ENCODE measurements at regions not wholly inside any gene's neighbourhood (a gene's known extent, or its start where the extent isn't known, plus 50 kb on each side); places are given as distances from the start of the nearest gene placed in this dataset.
A peak's percentile ranks its signal among the peaks of the same experiment; 100 is the strongest.

GRCh38 chr5:33261747-33262146 lies 179.0 kb upstream of the TARS1 start:
- H3K4me1 ChIP-seq, result peaks cover 0 to 4% (median 0%) of the 10 kb centered on the region in 10 experiments; a peak in 1 of 20 replicates
- no peak overlapping the region for H3K4me2 ChIP-seq
- no peak overlapping the region for H3K4me3 ChIP-seq
- H3K27ac ChIP-seq, result no peak overlapping the region
- peaks cover 0 to 12% (median 6%) of the 10 kb centered on the region in 11 experiments; a peak in 9 of 22 replicates for H3K9me3 ChIP-seq (replicated peaks in 1 of 11)
- no peaks in the 10 kb centered on the region for H3K36me3 ChIP-seq
- no peaks in the 10 kb centered on the region for H4K20me1 ChIP-seq
- H3K9ac ChIP-seq, result no peak overlapping the region
- no peaks in the 10 kb centered on the region for H3K27me3 ChIP-seq
- no peak for TF ChIP-seq Cebpa-rat (IDR thresholded peaks at IDR 0.05)

DNA sequence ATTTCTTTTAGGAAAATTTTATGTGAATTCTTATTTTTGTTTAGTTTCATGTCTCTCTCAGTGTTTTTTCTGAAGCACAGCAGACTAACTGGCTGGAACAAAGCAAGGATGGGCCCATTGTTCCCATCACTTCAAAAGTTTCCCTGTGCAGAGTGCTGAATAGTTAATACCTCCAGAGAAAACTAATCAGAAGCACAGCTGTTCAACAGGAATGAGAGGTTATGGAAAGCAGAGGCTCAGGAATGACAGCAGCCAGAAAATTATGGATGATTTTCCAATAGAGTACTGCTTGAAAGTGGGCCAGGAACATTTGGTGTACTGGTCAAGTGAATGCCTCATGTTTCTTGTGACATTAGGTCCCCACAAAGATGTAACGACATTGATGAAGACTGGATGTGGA lies 173.0 kb upstream of the TARS1 start:
- Histone ChIP-seq H3K9me3 (replicated peaks in 1 of 11) (peaks cover 0 to 12% (median 6%) of the 10 kb centered on the region in 11 experiments; a peak in 8 of 22 replicates), H3K4me1 (no peaks in the 10 kb centered on the region)
- TF ChIP-seq Cebpa-rat (IDR thresholded peaks at IDR 0.05), result no peak

GRCh38 chr5:33268374-33268773 lies 172.4 kb upstream of the TARS1 start:
- H4K20me1 ChIP-seq, result no peaks in the 10 kb centered on the region
- H3K36me3 ChIP-seq, result no peaks in the 10 kb centered on the region
- no peak for TF ChIP-seq Cebpa-rat (IDR thresholded peaks at IDR 0.05)

More for the DNA sequence above, 173.0 kb upstream of the TARS1 start:
- Histone ChIP-seq H4K20me1 (no peaks in the 10 kb centered on the region), H3K9ac (no peak overlapping the region), H3K27ac (no peak overlapping the region), H3K27me3 (no peaks in the 10 kb centered on the region), H3K4me2 (no peak overlapping the region), H3K36me3 (no peaks in the 10 kb centered on the region), H3K4me3 (no peak overlapping the region)

GRCh38 chr5:33270671-33271070 lies 170.1 kb upstream of the TARS1 start:
- TF ChIP-seq Cebpa-rat (IDR thresholded peaks at IDR 0.05), result no peak
- Histone ChIP-seq H3K27me3 (no peaks in the 10 kb centered on the region), H3K27ac (no peak overlapping the region)

More at GRCh38 chr5:33268374-33268773, 172.4 kb upstream of the TARS1 start:
- H3K4me3 ChIP-seq, result no peak overlapping the region
- H3K9me3 ChIP-seq (replicated peaks in 1 of 11), result peaks cover 0 to 12% (median 6%) of the 10 kb centered on the region in 11 experiments; a peak in 8 of 22 replicates
- no peak overlapping the region for H3K9ac ChIP-seq
- H3K4me2 ChIP-seq, result no peak overlapping the region
- H3K27ac ChIP-seq, result no peak overlapping the region
- H3K4me1 ChIP-seq, result no peaks in the 10 kb centered on the region
- no peaks in the 10 kb centered on the region for H3K27me3 ChIP-seq

DNA sequence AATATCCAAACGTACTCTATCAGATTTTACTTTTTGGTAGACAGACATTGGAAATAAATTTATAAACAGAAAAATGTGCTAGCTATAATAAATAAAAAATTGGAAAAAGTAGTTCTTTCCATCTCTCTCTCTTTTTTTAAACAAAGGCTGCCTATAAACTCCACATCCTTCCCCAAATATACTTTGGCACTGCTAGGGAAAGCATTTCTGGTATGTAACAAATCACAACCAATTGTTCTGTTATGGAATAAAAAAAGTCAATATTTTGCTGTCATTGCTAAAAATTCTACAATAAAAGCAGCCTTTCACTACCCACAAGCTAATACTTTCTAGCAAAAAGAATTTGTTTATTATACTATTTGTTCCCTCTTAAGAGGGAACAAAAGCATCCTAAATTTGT lies 169.2 kb upstream of the TARS1 start:
- Histone ChIP-seq H3K27ac (no peak overlapping the region), H3K4me1 (peaks cover 0 to 2% (median 0%) of the 10 kb centered on the region in 10 experiments; a peak in 4 of 20 replicates), H4K20me1 (no peaks in the 10 kb centered on the region), H3K36me3 (no peaks in the 10 kb centered on the region), H3K9me3 (replicated peaks in 1 of 11) (no peaks in the 10 kb centered on the region), H3K9ac (no peak overlapping the region), H3K27me3 (no peaks in the 10 kb centered on the region), H3K4me3 (no peak overlapping the region), H3K4me2 (no peak overlapping the region)
- no peak for TF ChIP-seq Cebpa-rat (IDR thresholded peaks at IDR 0.05)

More at GRCh38 chr5:33270671-33271070, 170.1 kb upstream of the TARS1 start:
- no peaks in the 10 kb centered on the region for H3K9me3 ChIP-seq (replicated peaks in 1 of 11)
- no peaks in the 10 kb centered on the region for H4K20me1 ChIP-seq
- no peaks in the 10 kb centered on the region for H3K36me3 ChIP-seq
- no peak overlapping the region for H3K4me3 ChIP-seq
- H3K4me1 ChIP-seq, result no peaks in the 10 kb centered on the region
- no peak overlapping the region for H3K4me2 ChIP-seq
- H3K9ac ChIP-seq, result no peak overlapping the region

GRCh38 chr5:33272288-33272687 lies 168.5 kb upstream of the TARS1 start:
- TF ChIP-seq Cebpa-rat (IDR thresholded peaks at IDR 0.05), result no peak
- no peak overlapping the region for H3K9ac ChIP-seq
- peaks cover 0 to 9% (median 0%) of the 10 kb centered on the region in 10 experiments; a peak in 5 of 20 replicates for H3K4me1 ChIP-seq
- H4K20me1 ChIP-seq, result no peaks in the 10 kb centered on the region
- H3K4me2 ChIP-seq, result no peak overlapping the region
- H3K27me3 ChIP-seq, result no peaks in the 10 kb centered on the region
- no peak overlapping the region for H3K27ac ChIP-seq
- no peaks in the 10 kb centered on the region for H3K9me3 ChIP-seq (replicated peaks in 1 of 11)
- no peaks in the 10 kb centered on the region for H3K36me3 ChIP-seq
- H3K4me3 ChIP-seq, result no peak overlapping the region

GRCh38 chr5:33273985-33274384 lies 166.8 kb upstream of the TARS1 start:
- H3K9me3 ChIP-seq (replicated peaks in 1 of 11), result no peaks in the 10 kb centered on the region
- H3K27ac ChIP-seq, result no peak overlapping the region
- H3K27me3 ChIP-seq, result no peaks in the 10 kb centered on the region
- H3K4me3 ChIP-seq, result no peak overlapping the region
- H3K9ac ChIP-seq, result no peak overlapping the region
- H3K36me3 ChIP-seq, result no peaks in the 10 kb centered on the region
- TF ChIP-seq Cebpa-rat (IDR thresholded peaks at IDR 0.05), result no peak
- peaks cover 0 to 14% (median 0%) of the 10 kb centered on the region in 10 experiments; a peak in 5 of 20 replicates for H3K4me1 ChIP-seq
- H4K20me1 ChIP-seq, result no peaks in the 10 kb centered on the region
- no peak overlapping the region for H3K4me2 ChIP-seq

GRCh38 chr5:33275391-33275790 lies 165.4 kb upstream of the TARS1 start:
- Histone ChIP-seq H3K27ac (no peak overlapping the region), H3K4me2 (no peak overlapping the region), H4K20me1 (no peaks in the 10 kb centered on the region), H3K4me1 (peaks cover 0 to 14% (median 0%) of the 10 kb centered on the region in 10 experiments; a peak in 5 of 20 replicates), H3K4me3 (no peak overlapping the region), H3K27me3 (no peaks in the 10 kb centered on the region), H3K36me3 (no peaks in the 10 kb centered on the region), H3K9me3 (replicated peaks in 1 of 11) (no peaks in the 10 kb centered on the region), H3K9ac (no peak overlapping the region)
- no peak for TF ChIP-seq Cebpa-rat (IDR thresholded peaks at IDR 0.05)

- H3K4me2 ChIP-seq, result peak overlapping the region in 1 of 11 experiments; percentile 65; a peak in 3 of 22 replicates
- H3K27ac ChIP-seq, result peak overlapping the region in 1 of 11 experiments; percentile 20; a peak in 1 of 22 replicates
- no peaks in the 10 kb centered on the region for H3K27me3 ChIP-seq
- H3K4me3 ChIP-seq, result no peak overlapping the region
- H4K20me1 ChIP-seq, result no peaks in the 10 kb centered on the region
- H3K36me3 ChIP-seq, result no peaks in the 10 kb centered on the region
- no peak for TF ChIP-seq Cebpa-rat (IDR thresholded peaks at IDR 0.05)
- peaks cover 0 to 14% (median 0%) of the 10 kb centered on the region in 10 experiments; a peak in 5 of 20 replicates for H3K4me1 ChIP-seq
- H3K9me3 ChIP-seq (replicated peaks in 1 of 11), result no peaks in the 10 kb centered on the region
- no peak overlapping the region for H3K9ac ChIP-seq
Measured at GRCh38 chr5:33275921-33276627, 164.7 kb upstream of the TARS1 start.

- H3K9me3 ChIP-seq (replicated peaks in 1 of 11), result no peaks in the 10 kb centered on the region
- no peaks in the 10 kb centered on the region for H3K36me3 ChIP-seq
- no peak for TF ChIP-seq Cebpa-rat (IDR thresholded peaks at IDR 0.05)
- H3K9ac ChIP-seq, result no peak overlapping the region
- H3K4me1 ChIP-seq, result peaks cover 0 to 14% (median 0%) of the 10 kb centered on the region in 10 experiments; a peak in 5 of 20 replicates
- H3K27me3 ChIP-seq, result no peaks in the 10 kb centered on the region
- H3K4me2 ChIP-seq, result peak overlapping the region in 3 of 11 experiments; percentile 32 to 65 (median 53); a peak in 4 of 22 replicates
- H4K20me1 ChIP-seq, result no peaks in the 10 kb centered on the region
- peak overlapping the region in 1 of 11 experiments; percentile 20; a peak in 1 of 22 replicates for H3K27ac ChIP-seq
- H3K4me3 ChIP-seq, result no peak overlapping the region
Measured at GRCh38 chr5:33276628-33276950, 164.2 kb upstream of the TARS1 start.

Measured in BLaER1 treated with 17β-estradiol and CSF1 and Interleukin-3, amounts not matched to agents 10 nM and 100 nM (cell line).